ENCODE measurements at regions not wholly inside any gene's neighbourhood (a gene's known extent, or its start where the extent isn't known, plus 50 kb on each side); places are given as distances from the start of the nearest gene placed in this dataset.

GRCh38 chr2:12970861-12971260 lies 254.1 kb downstream of the TRIB2 start:
- DNase-seq (ENCODE audit: low read depth), result peak; percentile 74

- no peak for DNase-seq (ENCODE audit: low read depth)
These were observed 255.0 kb downstream of the TRIB2 start for GRCh38 chr2:12971581-12972365.

- no peak for DNase-seq (ENCODE audit: low read depth)
These were observed 261.5 kb downstream of the TRIB2 start for GRCh38 chr2:12978066-12978835.

GRCh38 chr2:12979066-12979465 lies 262.3 kb downstream of the TRIB2 start:
- no peak for DNase-seq (ENCODE audit: low read depth)

- no peak for DNase-seq (ENCODE audit: low read depth)
These were observed 264.1 kb downstream of the TRIB2 start for GRCh38 chr2:12980817-12981216.

GRCh38 chr2:12982149-12982584 lies 265.4 kb downstream of the TRIB2 start:
- DNase-seq (ENCODE audit: low read depth), result no peak

GRCh38 chr2:12987246-12987645 lies 270.5 kb downstream of the TRIB2 start:
- DNase-seq (ENCODE audit: low read depth), result no peak

- DNase-seq (ENCODE audit: low read depth), result no peak
These were observed 271.5 kb downstream of the TRIB2 start for GRCh38 chr2:12988279-12988678.

GRCh38 chr2:12990523-12990922 lies 273.8 kb downstream of the TRIB2 start:
- DNase-seq (ENCODE audit: low read depth), result no peak

GRCh38 chr2:12998685-12999084 lies 281.9 kb downstream of the TRIB2 start:
- DNase-seq (ENCODE audit: low read depth), result no peak

- DNase-seq (ENCODE audit: low read depth), result no peak
These were observed 284.1 kb downstream of the TRIB2 start for GRCh38 chr2:13000664-13001363.

- DNase-seq (ENCODE audit: low read depth), result no peak
These were observed 284.7 kb downstream of the TRIB2 start for GRCh38 chr2:13001408-13001807.

- DNase-seq (ENCODE audit: low read depth), result no peak
These were observed 286.0 kb downstream of the TRIB2 start for GRCh38 chr2:13002536-13003331.

- DNase-seq (ENCODE audit: low read depth), result no peak
These were observed 286.8 kb downstream of the TRIB2 start for GRCh38 chr2:13003500-13003899.

- no peak for DNase-seq (ENCODE audit: low read depth)
These were observed 288.3 kb downstream of the TRIB2 start for GRCh38 chr2:13005048-13005447.

- DNase-seq (ENCODE audit: low read depth), result no peak
These were observed 289.1 kb downstream of the TRIB2 start for GRCh38 chr2:13005761-13006335.

- no peak for DNase-seq (ENCODE audit: low read depth)
These were observed 289.7 kb downstream of the TRIB2 start for GRCh38 chr2:13006426-13006825.

GRCh38 chr2:13006829-13007717 lies 290.3 kb downstream of the TRIB2 start:
- DNase-seq (ENCODE audit: low read depth), result peak; percentile 81

- DNase-seq (ENCODE audit: low read depth), result no peak
These were observed 292.4 kb downstream of the TRIB2 start for GRCh38 chr2:13009027-13009642.

GRCh38 chr2:13010283-13010682 lies 293.5 kb downstream of the TRIB2 start:
- DNase-seq (ENCODE audit: low read depth), result no peak

All from HS-27A (cell line).